Psoas muscle (tissue), 7 donors: ENCODE measurements at regions not wholly inside any gene's neighbourhood (a gene's known extent, or its start where the extent isn't known, plus 50 kb on each side); places are given as distances from the start of the nearest gene placed in this dataset.
A peak's percentile ranks its signal among the peaks of the same experiment; 100 is the strongest.

Experiments used
- ATAC-seq, 4 donors: fragments of 200-7000 bp; cut with Tn5 transposase; one replicate each; pipeline ENCODE4 v1.9.1; 2020; ENCODE audit warnings: moderate library complexity in 3 of 4, mild to moderate bottlenecking in 2 of 4
- DNase-seq, 2 donors: peaks; one replicate each; pipeline ENCODE4 v3.0.0-alpha.2; 2020
- H3K27ac ChIP-seq: fragments of 200-600 bp; one replicate; pipeline ENCODE4 v1.8.0; 2022
- H3K27me3 ChIP-seq, 3 donors: fragments of 200-600 bp in 1 of 3; one replicate each; pipeline versions ENCODE4 v1.6.1 to v1.8.0; 2013 to 2022; ENCODE audit warnings: low read length in 2 of 3, mild to moderate bottlenecking in 2 of 3, moderate library complexity in 1 of 3; ENCODE audit not compliant: insufficient read depth in 3 of 3
- H3K36me3 ChIP-seq, 2 donors: fragments of 200-600 bp in 1 of 2; one replicate each; pipeline versions ENCODE4 v1.6.1 to v1.8.0; 2013 to 2022; ENCODE audit warnings: low read depth in 1 of 2, mild to moderate bottlenecking in 1 of 2, moderate library complexity in 1 of 2; ENCODE audit not compliant: insufficient read depth in 1 of 2
- H3K4me1 ChIP-seq: fragments of 200-600 bp; one replicate; pipeline ENCODE4 v1.8.0; 2022
- H3K4me3 ChIP-seq: fragments of 200-600 bp; one replicate; pipeline ENCODE4 v1.8.0; 2022; ENCODE audit warnings: mild to moderate bottlenecking
- H3K9me3 ChIP-seq: fragments of 200-600 bp; one replicate; pipeline ENCODE4 v1.8.0; 2022
- WGBS, 3 donors: extraction: QIAGEN DNeasy Blood & Tissue Kit; methylation state at CpG; one replicate each; pipeline versions ENCODE4 v1.1.6 to v1.1.7; 2013; 5-methylcytosine and 5-hydroxymethylcytosine counted together
- intact Hi-C, 2 donors: fragments of 100-400 bp; cut with DNase I; formaldehyde crosslinking; loops; one replicate each; pipeline versions ENCODE4 v1.11.0 to v1.14.2; 2022
- TF ChIP-seq, protein P1 (sequence below): fragments of 200-600 bp; IDR thresholded peaks from one replicate; pipeline ENCODE4 v1.8.0; 2022; ENCODE audit warnings: antibody characterized with exemption
- donor health status: healthy with polysubstance abuse.
- donor health status: DM: no; HTN: no; CAD: no; lungs with moderate emphysema.
- donor health status: Bipolar disorder and iron deficiency.
- donor health status: healthy.
- donor health status: DM: yes; HTN: yes; CAD: no.
- donor health status: DM: no; HTN: no; CAD: no.
- donor health status: DM: yes; HTN: yes; CAD: no.

DNA sequence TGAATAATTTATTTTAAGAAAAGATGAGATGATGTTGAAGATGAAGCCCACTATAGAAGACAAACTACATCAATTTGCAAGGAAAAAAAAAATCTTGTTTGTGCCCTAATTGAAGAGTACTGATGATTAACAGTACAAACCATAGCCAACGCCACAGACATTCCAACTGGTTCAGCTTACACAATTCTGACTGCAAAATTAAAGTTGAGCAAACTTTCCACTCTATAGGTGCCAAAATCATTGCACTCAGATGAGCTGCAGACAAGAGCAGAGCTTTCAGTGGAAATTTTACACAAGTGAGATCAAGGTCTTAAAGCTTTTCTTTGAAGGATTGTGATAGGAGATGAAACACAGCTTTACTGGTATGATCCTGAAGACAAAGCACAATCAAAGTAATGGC, 85.3 kb downstream of the OGFRL1 start:
- ATAC-seq (no peak), DNase-seq (no peak)
- TF ChIP-seq, protein P1, sequence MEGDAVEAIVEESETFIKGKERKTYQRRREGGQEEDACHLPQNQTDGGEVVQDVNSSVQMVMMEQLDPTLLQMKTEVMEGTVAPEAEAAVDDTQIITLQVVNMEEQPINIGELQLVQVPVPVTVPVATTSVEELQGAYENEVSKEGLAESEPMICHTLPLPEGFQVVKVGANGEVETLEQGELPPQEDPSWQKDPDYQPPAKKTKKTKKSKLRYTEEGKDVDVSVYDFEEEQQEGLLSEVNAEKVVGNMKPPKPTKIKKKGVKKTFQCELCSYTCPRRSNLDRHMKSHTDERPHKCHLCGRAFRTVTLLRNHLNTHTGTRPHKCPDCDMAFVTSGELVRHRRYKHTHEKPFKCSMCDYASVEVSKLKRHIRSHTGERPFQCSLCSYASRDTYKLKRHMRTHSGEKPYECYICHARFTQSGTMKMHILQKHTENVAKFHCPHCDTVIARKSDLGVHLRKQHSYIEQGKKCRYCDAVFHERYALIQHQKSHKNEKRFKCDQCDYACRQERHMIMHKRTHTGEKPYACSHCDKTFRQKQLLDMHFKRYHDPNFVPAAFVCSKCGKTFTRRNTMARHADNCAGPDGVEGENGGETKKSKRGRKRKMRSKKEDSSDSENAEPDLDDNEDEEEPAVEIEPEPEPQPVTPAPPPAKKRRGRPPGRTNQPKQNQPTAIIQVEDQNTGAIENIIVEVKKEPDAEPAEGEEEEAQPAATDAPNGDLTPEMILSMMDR, result no peak
- 39 to 72% (median 45%) methylated on average over 1 of the region's 1 CpG for WGBS, 3 donors
- Histone ChIP-seq H3K27me3 (no peaks in the 10 kb centered on the region), H3K36me3 (peaks cover 0 to 2% of the 10 kb centered on the region in 2 donors), H3K27ac (no peak overlapping the region), H3K9me3 (no peaks in the 10 kb centered on the region), H3K4me1 (peaks cover 14% of the 10 kb centered on the region), H3K4me3 (no peak overlapping the region)
- intact Hi-C loops, result no loop called here

GRCh38 chr6:71375676-71376075, 87.1 kb downstream of the OGFRL1 start:
- Histone ChIP-seq H3K27ac (no peak overlapping the region), H3K4me3 (no peak overlapping the region), H3K4me1 (peaks cover 18% of the 10 kb centered on the region), H3K36me3 (peaks cover 0 to under 1% of the 10 kb centered on the region in 2 donors), H3K27me3 (no peaks in the 10 kb centered on the region), H3K9me3 (no peaks in the 10 kb centered on the region)
- intact Hi-C loops, result no loop called here
- WGBS, 3 donors, result 65 to 84% (median 83%) methylated on average over 1 of the region's 1 CpG
- ATAC-seq (peak in 3 of 4 donors; percentile 43 to 71 (median 60)), DNase-seq (no peak)
- TF ChIP-seq, protein P1, result no peak

GRCh38 chr6:71376830-71377229, 88.2 kb downstream of the OGFRL1 start:
- WGBS, 3 donors, result 95 to 97% (median 95%) methylated on average over 2 of the region's 2 CpGs
- Histone ChIP-seq H3K27me3 (no peaks in the 10 kb centered on the region), H3K4me3 (no peak overlapping the region), H3K4me1 (peaks cover 20% of the 10 kb centered on the region), H3K9me3 (no peaks in the 10 kb centered on the region), H3K36me3 (no peaks in the 10 kb centered on the region), H3K27ac (no peak overlapping the region)
- DNase-seq (no peak), ATAC-seq (no peak)
- TF ChIP-seq, protein P1, result no peak
- intact Hi-C loops, result no loop called here

GRCh38 chr6:71383476-71383875, 94.9 kb downstream of the OGFRL1 start:
- WGBS, 3 donors, result 76 to 88% (median 85%) methylated on average over 4 of the region's 4 CpGs
- ATAC-seq (peak in 2 of 4 donors; percentile 47 to 48), DNase-seq (no peak)
- Histone ChIP-seq H3K27ac (no peak overlapping the region), H3K36me3 (no peaks in the 10 kb centered on the region), H3K4me1 (peaks cover 27% of the 10 kb centered on the region), H3K4me3 (no peak overlapping the region), H3K27me3 (no peaks in the 10 kb centered on the region), H3K9me3 (no peaks in the 10 kb centered on the region)
- TF ChIP-seq, protein P1, result no peak
- intact Hi-C loops, result loop anchor here (1.0 to 5.0 kb wide), 2 partner anchors 59 to 127 kb away; no protein-coding TSS in a partner anchor

DNA sequence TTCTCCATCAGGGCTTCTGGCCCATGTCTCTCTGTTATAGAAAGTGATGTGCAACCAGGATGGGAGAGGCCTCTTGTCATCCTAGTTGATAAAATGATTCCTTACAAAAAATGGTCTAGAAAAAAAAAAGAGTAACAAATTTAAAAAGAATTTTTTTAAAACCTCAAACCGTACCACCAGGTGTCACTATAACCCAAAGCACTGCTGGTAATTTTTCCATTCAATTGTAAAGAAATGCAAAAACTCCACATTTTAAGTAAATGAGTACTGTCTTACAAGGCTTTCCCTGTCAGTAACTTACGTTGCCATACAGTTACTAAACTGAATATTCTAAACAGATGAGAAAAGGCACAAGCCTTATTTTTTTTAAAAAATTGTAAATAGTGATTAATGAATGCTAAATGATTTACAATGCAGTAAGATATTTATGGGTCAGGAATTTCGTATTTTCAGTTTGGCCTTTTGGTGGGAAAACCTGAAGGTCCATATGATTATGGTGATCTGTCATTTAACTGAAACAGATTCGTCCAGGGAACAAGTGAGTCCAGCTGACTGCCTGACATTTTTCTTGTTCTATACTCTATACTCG, 95.4 kb downstream of the OGFRL1 start:
- no peaks in the 10 kb centered on the region for H3K27me3 ChIP-seq
- no peaks in the 10 kb centered on the region for H3K9me3 ChIP-seq
- intact Hi-C loops, result loop anchor here (1.0 to 5.0 kb wide), 2 partner anchors 58 to 126 kb away; no protein-coding TSS in a partner anchor
- peaks cover 32% of the 10 kb centered on the region for H3K4me1 ChIP-seq
- TF ChIP-seq, protein P1, result peak; percentile 80
- ATAC-seq (peak in 1 of 4 donors; percentile 40), DNase-seq (no peak)
- H3K27ac ChIP-seq, result no peak overlapping the region
- WGBS, 3 donors, result 44 to 60% (median 55%) methylated on average over 5 of the region's 5 CpGs
- no peak overlapping the region for H3K4me3 ChIP-seq
- H3K36me3 ChIP-seq, result no peaks in the 10 kb centered on the region
